GM10266 (cell line): ENCODE measurements at regions not wholly inside any gene's neighbourhood (a gene's known extent, or its start where the extent isn't known, plus 50 kb on each side); places are given as distances from the start of the nearest gene placed in this dataset.

ENCODE experiments used
- DNase-seq: peaks from one replicate; pipeline ENCODE4 v3.0.0; 2012; ENCODE audit errors: extremely low spot score
- TF ChIP-seq, protein P1 (sequence below): IDR thresholded peaks from 2 replicates; pipeline ENCODE4 v1.5.1; 2012; ENCODE audit warnings: mild to moderate bottlenecking, low read depth; ENCODE audit not compliant: control insufficient read depth, insufficient read depth; ENCODE audit errors: missing control alignments

DNA sequence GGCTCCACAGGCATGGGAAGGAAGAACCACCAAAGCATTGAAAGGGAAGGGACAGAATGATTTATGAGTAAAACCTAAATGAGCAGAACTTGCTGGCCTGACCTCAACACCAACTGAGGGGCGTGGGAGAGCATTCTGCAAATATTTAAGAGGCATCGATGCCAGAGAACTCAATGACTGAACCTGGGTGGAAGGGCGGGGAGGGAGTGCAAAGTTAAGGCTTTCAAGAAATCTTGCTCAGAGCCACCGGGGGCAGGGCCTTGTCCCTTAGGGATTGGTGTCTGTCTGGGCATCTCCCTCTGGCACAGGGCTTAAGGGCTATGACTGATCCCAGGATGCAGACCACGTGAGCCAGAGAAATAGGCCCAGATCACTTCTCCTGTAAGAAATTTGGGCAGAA lies 137.1 kb downstream of the ADAMTS15 start:
- DNase-seq, result no peak

DNA sequence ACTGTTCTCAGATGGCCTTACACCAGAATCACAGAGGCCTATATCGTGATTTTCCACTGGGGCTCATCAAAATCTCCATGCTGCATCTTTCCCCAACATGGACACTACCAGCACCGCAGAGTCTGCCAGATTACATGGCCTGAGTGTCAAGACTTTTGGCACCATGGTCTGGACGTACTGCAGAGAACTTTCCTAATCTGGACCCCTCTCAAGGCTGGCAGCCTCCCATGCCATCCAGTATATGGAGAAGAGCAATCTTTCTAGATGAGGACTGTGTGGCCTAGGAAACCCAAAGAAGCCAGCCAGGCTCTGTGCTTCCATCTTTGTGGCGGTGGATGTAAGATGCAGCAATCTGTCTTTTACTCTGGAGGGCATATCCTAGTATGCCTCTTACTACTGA lies 139.2 kb downstream of the ADAMTS15 start:
- no peak for DNase-seq
- TF ChIP-seq, protein P1, sequence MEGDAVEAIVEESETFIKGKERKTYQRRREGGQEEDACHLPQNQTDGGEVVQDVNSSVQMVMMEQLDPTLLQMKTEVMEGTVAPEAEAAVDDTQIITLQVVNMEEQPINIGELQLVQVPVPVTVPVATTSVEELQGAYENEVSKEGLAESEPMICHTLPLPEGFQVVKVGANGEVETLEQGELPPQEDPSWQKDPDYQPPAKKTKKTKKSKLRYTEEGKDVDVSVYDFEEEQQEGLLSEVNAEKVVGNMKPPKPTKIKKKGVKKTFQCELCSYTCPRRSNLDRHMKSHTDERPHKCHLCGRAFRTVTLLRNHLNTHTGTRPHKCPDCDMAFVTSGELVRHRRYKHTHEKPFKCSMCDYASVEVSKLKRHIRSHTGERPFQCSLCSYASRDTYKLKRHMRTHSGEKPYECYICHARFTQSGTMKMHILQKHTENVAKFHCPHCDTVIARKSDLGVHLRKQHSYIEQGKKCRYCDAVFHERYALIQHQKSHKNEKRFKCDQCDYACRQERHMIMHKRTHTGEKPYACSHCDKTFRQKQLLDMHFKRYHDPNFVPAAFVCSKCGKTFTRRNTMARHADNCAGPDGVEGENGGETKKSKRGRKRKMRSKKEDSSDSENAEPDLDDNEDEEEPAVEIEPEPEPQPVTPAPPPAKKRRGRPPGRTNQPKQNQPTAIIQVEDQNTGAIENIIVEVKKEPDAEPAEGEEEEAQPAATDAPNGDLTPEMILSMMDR, result no peak

More for the DNA sequence above, 137.1 kb downstream of the ADAMTS15 start:
- TF ChIP-seq, protein P1, result no peak

DNA sequence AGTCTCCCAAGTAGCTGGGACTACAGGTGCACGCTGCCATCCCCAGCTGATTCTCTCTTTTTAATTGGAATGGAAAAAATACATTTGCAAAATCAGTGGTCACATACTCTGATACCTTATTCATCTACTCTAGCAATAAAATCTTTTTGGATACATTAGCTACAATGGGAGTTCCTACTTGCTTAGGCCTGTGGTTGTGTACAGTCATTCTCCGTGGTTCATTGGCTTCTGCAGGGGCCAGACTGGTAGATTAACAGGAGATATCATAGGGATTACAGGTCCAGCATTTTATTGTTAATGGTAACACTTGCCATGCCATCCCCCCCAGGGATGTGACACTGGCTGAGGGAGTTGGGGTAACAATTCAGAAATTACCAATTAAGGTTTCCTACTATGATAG lies 140.0 kb downstream of the ADAMTS15 start:
- TF ChIP-seq, protein P1, result no peak
- DNase-seq, result no peak

DNA sequence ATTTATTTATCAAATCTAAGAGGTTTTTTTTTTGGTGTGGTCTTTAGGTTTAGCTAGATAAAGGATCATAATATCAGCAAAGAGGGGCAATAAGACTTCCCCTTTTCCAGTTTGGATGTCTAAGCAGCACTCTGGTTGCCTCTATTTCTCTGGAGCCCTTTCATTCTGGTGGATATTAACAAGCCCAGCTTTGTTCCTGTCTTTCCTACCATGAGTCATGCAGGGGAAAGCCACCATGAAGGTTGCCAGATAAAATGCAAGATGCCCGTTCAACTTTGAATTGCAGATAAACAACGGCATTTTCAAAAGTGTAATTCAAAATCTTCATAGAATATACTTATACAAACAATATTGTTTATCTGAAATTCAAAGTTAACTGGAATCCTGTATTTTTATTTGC lies 143.6 kb downstream of the ADAMTS15 start:
- TF ChIP-seq, protein P1, result no peak
- DNase-seq, result no peak

DNA sequence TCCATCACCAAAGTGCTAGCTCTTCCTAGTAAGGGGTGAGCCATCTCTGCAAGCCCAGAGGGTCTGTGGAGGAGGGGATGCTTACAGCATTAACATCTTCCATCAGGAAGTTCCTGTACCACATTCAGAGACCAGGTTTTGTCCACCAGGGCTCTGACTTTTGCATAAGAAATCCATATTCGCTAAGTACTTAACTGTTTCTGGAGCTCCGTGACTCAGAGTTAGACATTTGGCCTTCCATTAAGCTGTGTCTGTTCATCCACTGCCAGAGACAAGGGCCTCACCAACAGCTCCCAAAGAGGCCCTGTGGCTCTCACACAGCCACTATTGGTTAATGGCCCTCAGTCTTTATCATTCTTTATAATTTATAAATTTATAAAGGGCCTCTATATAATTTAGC lies 144.6 kb downstream of the ADAMTS15 start:
- TF ChIP-seq, protein P1, result no peak
- DNase-seq, result no peak

DNA sequence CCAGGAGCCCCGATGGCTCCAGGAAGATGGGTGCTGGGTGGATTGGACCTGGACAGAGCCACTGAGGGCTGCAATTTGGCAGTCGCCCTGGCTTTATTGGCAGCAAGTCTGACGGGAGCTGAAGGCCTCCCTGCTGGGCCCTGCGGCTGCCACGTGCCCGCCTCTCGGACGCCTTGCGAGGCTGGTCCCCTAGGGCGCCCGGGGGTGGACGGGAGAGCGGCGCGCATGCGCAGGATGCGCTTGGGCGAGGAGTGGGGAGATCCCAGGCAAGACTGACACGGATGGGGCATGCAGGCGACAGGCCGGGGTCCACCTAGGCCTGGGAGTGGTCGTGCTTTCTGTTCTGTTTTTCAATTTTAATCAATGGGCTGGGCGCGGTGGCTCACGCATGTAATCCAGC lies 150.0 kb downstream of the ADAMTS15 start:
- DNase-seq, result no peak
- TF ChIP-seq, protein P1, result no peak

DNA sequence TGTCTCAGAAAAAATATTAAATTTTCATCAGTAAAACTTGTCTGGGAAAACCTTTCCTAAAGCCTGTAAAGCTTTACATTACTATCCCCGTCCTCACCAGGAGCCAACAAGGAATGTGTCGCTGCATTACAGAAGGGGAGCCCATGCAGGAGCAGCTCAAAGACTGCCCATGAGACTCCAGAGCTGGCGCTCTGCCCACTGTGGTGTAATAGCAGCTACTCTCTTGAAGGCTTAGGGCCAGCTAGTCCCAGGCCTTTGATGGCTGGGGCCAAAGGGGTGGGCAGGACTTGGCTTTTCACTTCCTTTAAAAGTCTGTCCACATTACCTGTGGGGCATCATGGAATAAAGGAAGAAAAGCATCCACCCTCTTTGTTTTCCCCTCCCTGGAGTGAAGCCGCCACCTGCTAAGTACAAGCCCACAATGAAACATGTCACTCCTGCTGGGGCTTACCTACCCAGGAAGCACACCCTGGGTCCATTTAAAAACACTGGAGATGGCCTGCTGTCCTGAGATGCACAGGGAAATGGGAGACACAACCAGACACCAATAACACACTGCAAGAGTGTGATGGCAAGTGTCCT lies 150.7 kb downstream of the ADAMTS15 start:
- TF ChIP-seq, protein P1, result no peak
- no peak for DNase-seq
